ENCODE measurements at regions not wholly inside any gene's neighbourhood (a gene's known extent, or its start where the extent isn't known, plus 50 kb on each side); places are given as distances from the start of the nearest gene placed in this dataset.

- no peak for DNase-seq (ENCODE audit: low read depth)
Measured at GRCh38 chr13:109670776-109671175, 115.6 kb downstream of the IRS2 start.

GRCh38 chr13:109669956-109670355, 116.4 kb downstream of the IRS2 start:
- DNase-seq (ENCODE audit: low read depth): no peak

GRCh38 chr13:109669234-109669612, 117.2 kb downstream of the IRS2 start:
- no peak for DNase-seq (ENCODE audit: low read depth)

GRCh38 chr13:109668433-109669233, 117.8 kb downstream of the IRS2 start:
- no peak for DNase-seq (ENCODE audit: low read depth)

- no peak for DNase-seq (ENCODE audit: low read depth)
Measured at GRCh38 chr13:109667807-109668291, 118.5 kb downstream of the IRS2 start.

GRCh38 chr13:109667056-109667455, 119.3 kb downstream of the IRS2 start:
- DNase-seq (ENCODE audit: low read depth): no peak

- DNase-seq (ENCODE audit: low read depth): no peak
Measured at GRCh38 chr13:109666656-109667055, 119.7 kb downstream of the IRS2 start.

- no peak for DNase-seq (ENCODE audit: low read depth)
Measured at GRCh38 chr13:109665781-109666249, 120.6 kb downstream of the IRS2 start.

- DNase-seq (ENCODE audit: low read depth): no peak
Measured at GRCh38 chr13:109665240-109665639, 121.1 kb downstream of the IRS2 start.

- no peak for DNase-seq (ENCODE audit: low read depth)
Measured at GRCh38 chr13:109657395-109657794, 129.0 kb downstream of the IRS2 start.

GRCh38 chr13:109656206-109656605, 130.2 kb downstream of the IRS2 start:
- no peak for DNase-seq (ENCODE audit: low read depth)

GRCh38 chr13:109655611-109656010, 130.8 kb downstream of the IRS2 start:
- no peak for DNase-seq (ENCODE audit: low read depth)

GRCh38 chr13:109655206-109655600, 131.2 kb downstream of the IRS2 start:
- DNase-seq (ENCODE audit: low read depth): no peak

GRCh38 chr13:109654341-109655205, 131.8 kb downstream of the IRS2 start:
- no peak for DNase-seq (ENCODE audit: low read depth)

GRCh38 chr13:109652531-109652930, 133.9 kb downstream of the IRS2 start:
- DNase-seq (ENCODE audit: low read depth): no peak

- DNase-seq (ENCODE audit: low read depth): no peak
Measured at GRCh38 chr13:109651854-109652253, 134.5 kb downstream of the IRS2 start.

- no peak for DNase-seq (ENCODE audit: low read depth)
Measured at GRCh38 chr13:109651311-109651710, 135.1 kb downstream of the IRS2 start.

GRCh38 chr13:109650861-109651260, 135.5 kb downstream of the IRS2 start:
- no peak for DNase-seq (ENCODE audit: low read depth)

- DNase-seq (ENCODE audit: low read depth): no peak
Measured at GRCh38 chr13:109649713-109650112, 136.7 kb downstream of the IRS2 start.

GRCh38 chr13:109647699-109648098, 138.7 kb downstream of the IRS2 start:
- no peak for DNase-seq (ENCODE audit: low read depth)

GRCh38 chr13:109647053-109647452, 139.3 kb downstream of the IRS2 start:
- peak; percentile 19 for DNase-seq (ENCODE audit: low read depth)

- no peak for DNase-seq (ENCODE audit: low read depth)
Measured at GRCh38 chr13:109646423-109646822, 140.0 kb downstream of the IRS2 start.

GRCh38 chr13:109645831-109646230, 140.6 kb downstream of the IRS2 start:
- no peak for DNase-seq (ENCODE audit: low read depth)

All from HS-5 (cell line).